K562 (cell line): ENCODE measurements at regions not wholly inside any gene's neighbourhood (a gene's known extent, or its start where the extent isn't known, plus 50 kb on each side); places are given as distances from the start of the nearest gene placed in this dataset.

ENCODE experiments used
- ATAC-seq: fragments of 200-7000 bp; cut with Tn5 transposase; 3 replicates; pipeline ENCODE4 v1.9.1; 2020; ENCODE audit warnings: moderate library complexity
- BruUV-seq: library from RNA; stranded (reverse); fragments of 400-500 nt; replicated peaks from 2 replicates; lab custom pipeline; 2021; lab: Mats Ljungman, UMichigan
- CTCF ChIA-PET: fragments of 300-600 bp; formaldehyde crosslinking; extraction: SDS; loops from one replicate; lab custom pipeline; 2021; ENCODE audit warnings: low intra/inter-chr PET ratio; lab: Yijun Ruan, JAX
- POLR2A ChIA-PET: fragments of 300-600, 350-650 bp; sonication (Branson Sonifier 250); formaldehyde crosslinking; extraction: SDS; loops from one replicate; lab custom pipeline; 2021; ENCODE audit warnings: antibody characterized with exemption, inconsistent platforms; lab: Yijun Ruan, JAX
- DNase-seq, 4 experiments: peaks; one replicate each; pipeline versions ENCODE4 v3.0.0 to v3.0.0-alpha.2; 2011 to 2018; ENCODE audit warnings: low spot score in 3 of 4, mixed read lengths in 3 of 4; ENCODE audit errors: extremely low read depth in 1 of 4
- FAIRE-seq: peaks from 2 replicates; lab custom pipeline; 2011; peaks lifted over from hg19 to GRCh38; lab: Jason Lieb, UNC
- H2AFZ ChIP-seq: 2 replicates; pipeline ENCODE4 v1.6.0; 2011; ENCODE audit warnings: low read depth, low read length, control low read depth, inconsistent platforms
- H3K27ac ChIP-seq: fragments of 200-600 bp; 3 replicates; pipeline ENCODE4 v1.8.0; 2011; ENCODE audit warnings: low read depth, mild to moderate bottlenecking, control low read depth, inconsistent platforms, low read length, moderate library complexity, mixed read lengths; ENCODE audit errors: extremely low read depth
- H3K27me3 ChIP-seq, 2 experiments: fragments of 300-600 bp in 1 of 2; 2 replicates in 1 of 2; 3 replicates in 1 of 2; pipeline versions ENCODE4 v1.6.0 to v1.8.0; 2011; ENCODE audit warnings: inconsistent platforms in 2 of 2, low read length in 2 of 2, mild to moderate bottlenecking in 1 of 2, mixed read lengths in 1 of 2, moderate library complexity in 1 of 2; ENCODE audit not compliant: control insufficient read depth in 2 of 2, insufficient read depth in 2 of 2
- H3K36me3 ChIP-seq: fragments of 300-600 bp; 3 replicates; pipeline ENCODE4 v1.8.0; 2011; ENCODE audit warnings: mild to moderate bottlenecking, low read length, inconsistent platforms; ENCODE audit not compliant: control insufficient read depth, insufficient read depth
- H3K4me1 ChIP-seq, 2 experiments: fragments of 200-600 bp in 1 of 2; replicated peaks in 1 of 2; 2 replicates in 1 of 2; 3 replicates in 1 of 2; pipeline versions ENCODE4 v1.5.1 to v1.8.0; 2011; ENCODE audit warnings: inconsistent platforms in 2 of 2, low read length in 2 of 2, mild to moderate bottlenecking in 1 of 2, mixed read lengths in 1 of 2, moderate library complexity in 1 of 2; ENCODE audit not compliant: control insufficient read depth in 2 of 2, insufficient read depth in 2 of 2
- H3K4me2 ChIP-seq: 2 replicates; pipeline ENCODE4 v1.6.1; 2011; ENCODE audit warnings: low read length, control low read depth, inconsistent platforms, mixed read lengths; ENCODE audit not compliant: insufficient read depth
- H3K4me3 ChIP-seq: fragments of 200-600 bp; sonication (generic), shearing (Covaris generic); 2 replicates; pipeline ENCODE4 v1.5.1; 2016; ENCODE audit warnings: control low read depth, inconsistent platforms
- H3K79me2 ChIP-seq: fragments of 200-600 bp; 3 replicates; pipeline ENCODE4 v1.8.0; 2011; ENCODE audit warnings: low read length, inconsistent platforms; ENCODE audit not compliant: control insufficient read depth, insufficient read depth
- H3K9ac ChIP-seq, 2 experiments: 2 replicates each; pipeline versions ENCODE4 v1.6.0 to v1.6.1; 2011; ENCODE audit warnings: low read depth in 2 of 2, low read length in 2 of 2, control low read depth in 1 of 2, inconsistent platforms in 1 of 2, mild to moderate bottlenecking in 1 of 2, mixed read lengths in 1 of 2; ENCODE audit not compliant: insufficient read depth in 1 of 2
- H3K9me1 ChIP-seq: one replicate; pipeline ENCODE4 v1.6.0; 2011; ENCODE audit warnings: inconsistent platforms, mild to moderate bottlenecking, low read length, moderate library complexity; ENCODE audit not compliant: control insufficient read depth, insufficient read depth
- H3K9me3 ChIP-seq: replicated peaks from 2 replicates; pipeline ENCODE4 v1.5.1; 2011; ENCODE audit warnings: low read depth, low read length, inconsistent platforms; ENCODE audit not compliant: control insufficient read depth, insufficient read depth
- H4K20me1 ChIP-seq: replicated peaks from 2 replicates; pipeline ENCODE4 v1.6.1; 2011; ENCODE audit warnings: low read length, inconsistent platforms, mixed read lengths; ENCODE audit not compliant: control insufficient read depth, insufficient read depth
- ARHGAP35 ChIP-seq: fragments of 450-650 bp; IDR thresholded peaks from 2 replicates; pipeline ENCODE4 v1.6.1; 2018; ENCODE audit not compliant: partially characterized antibody
- BCOR ChIP-seq: fragments of 450-650 bp; IDR thresholded peaks from 2 replicates; pipeline ENCODE4 v1.6.1; 2016
- CCAR2 ChIP-seq: fragments of 200-400 bp; formaldehyde crosslinking; IDR thresholded peaks from 2 replicates; pipeline ENCODE4 v1.6.1; 2017; ENCODE audit warnings: mild to moderate bottlenecking, low read depth, low read length
- ZNF408 ChIP-seq: fragments of 250-450 bp; sonication (Bioruptor Pico); IDR thresholded peaks from 2 replicates; pipeline ENCODE4 v1.4.0; 2020; ENCODE audit warnings: low read depth, mild to moderate bottlenecking, moderate library complexity
- ZNF79 ChIP-seq: fragments of 250-450 bp; sonication (Bioruptor Pico); IDR thresholded peaks from 2 replicates; pipeline ENCODE4 v1.4.0; 2020; ENCODE audit warnings: low read depth, mild to moderate bottlenecking, moderate library complexity
- WGBS: fragments of 100-300 bp; shearing (Covaris generic); methylation state at CpG from one replicate; pipeline ENCODE4 v1.1.6; 2016; ENCODE audit warnings: low coverage, mixed read lengths; ENCODE audit not compliant: insufficient coverage; ENCODE audit errors: missing lambda C conversion rate; 5-methylcytosine and 5-hydroxymethylcytosine counted together
- in situ Hi-C: fragments of 300-500 bp; cut with MboI; formaldehyde crosslinking; loops from 4 replicates; pipeline ENCODE4 v1.15.0; 2018; ENCODE audit warnings: inconsistent platforms, mixed read lengths
- intact Hi-C: fragments of 100-400 bp; cut with micrococcal nuclease; formaldehyde crosslinking; loops from 2 replicates; pipeline ENCODE4 v1.14.2; 2022
- TF ChIP-seq, protein P1 (sequence below), 2 experiments: fragments of 200-800 bp in 1 of 2; sonication (Bioruptor generic) in 1 of 2; sonication (generic) in 1 of 2; formaldehyde crosslinking in 1 of 2; IDR thresholded peaks in 1 of 2; conservative IDR thresholded peaks in 1 of 2; 2 replicates each; pipeline versions ENCODE4 v1.5.0 to v1.6.1; 2016 to 2020; ENCODE audit warnings: missing compliant biosample characterization in 1 of 2, missing genetic modification characterization in 1 of 2, missing genetic modification reagents in 1 of 2
- TF ChIP-seq, protein P2 (sequence below): fragments of 450-650 bp; IDR thresholded peaks from 2 replicates; pipeline ENCODE4 v1.6.1; 2016; ENCODE audit warnings: missing biosample characterization, missing genetic modification characterization
- TF ChIP-seq, protein P3 (sequence below): fragments of 450-650 bp; formaldehyde crosslinking; conservative IDR thresholded peaks from 2 replicates; pipeline ENCODE4 v1.4.0; 2022; ENCODE audit warnings: mild to moderate bottlenecking, missing genetic modification characterization
- TF ChIP-seq, protein P4 (sequence below), 2 experiments: fragments of 450-650 bp in 1 of 2; sonication (generic) in 1 of 2; formaldehyde crosslinking in 1 of 2; IDR thresholded peaks; 2 replicates each; pipeline versions ENCODE4 v1.7.1 to v1.9.0; 2016 to 2022; ENCODE audit warnings: inconsistent platforms in 1 of 2, mild to moderate bottlenecking in 1 of 2, missing genetic modification reagents in 1 of 2

DNA sequence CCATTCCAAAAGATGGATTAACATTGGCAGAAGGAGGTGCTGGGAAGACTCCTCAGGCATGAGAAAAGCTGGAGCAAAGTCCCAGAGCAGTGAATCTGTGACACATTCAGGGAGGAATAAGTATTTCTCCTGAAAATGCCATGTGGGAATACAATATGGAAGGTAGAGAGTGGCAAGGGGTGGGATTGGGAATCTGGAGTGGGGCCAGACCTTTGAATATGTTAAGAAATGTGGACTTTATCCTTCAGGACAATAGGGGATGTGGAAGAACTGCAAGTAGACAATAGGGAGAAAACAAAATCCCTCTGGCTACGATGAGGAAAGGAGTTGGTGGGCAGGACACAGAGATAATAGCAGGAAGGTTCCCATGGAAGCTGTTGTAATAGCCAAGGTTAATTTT lies 305.6 kb upstream of the TGFBR2 start:
- Histone ChIP-seq H3K4me3 (no peak overlapping the region), H3K9ac (no peak overlapping the region), H3K79me2 (no peaks in the 10 kb centered on the region), H3K27ac (no peak overlapping the region), H2AFZ (no peak overlapping the region), H3K4me1 (no peaks in the 10 kb centered on the region), H3K27me3 (no peaks in the 10 kb centered on the region), H3K36me3 (no peaks in the 10 kb centered on the region), H3K9me3 (no peaks in the 10 kb centered on the region), H3K4me2 (no peak overlapping the region), H3K9me1 (no peaks in the 10 kb centered on the region), H4K20me1 (no peaks in the 10 kb centered on the region)
- intact Hi-C loops: no loop called here
- POLR2A ChIA-PET: interaction anchor here (0.7 kb wide), 1 partner anchor 149 kb away, joined by 3 read pairs; no protein-coding TSS in a partner anchor
- BruUV-seq: no TSS peak
- 0% methylated on average over 1 of the region's 1 CpG for WGBS
- no peak for DNase-seq
- CTCF ChIA-PET: no interaction called here
- FAIRE-seq: no peak
- ATAC-seq: no peak
- in situ Hi-C loops: no loop called here
- TF ChIP-seq, protein P1, sequence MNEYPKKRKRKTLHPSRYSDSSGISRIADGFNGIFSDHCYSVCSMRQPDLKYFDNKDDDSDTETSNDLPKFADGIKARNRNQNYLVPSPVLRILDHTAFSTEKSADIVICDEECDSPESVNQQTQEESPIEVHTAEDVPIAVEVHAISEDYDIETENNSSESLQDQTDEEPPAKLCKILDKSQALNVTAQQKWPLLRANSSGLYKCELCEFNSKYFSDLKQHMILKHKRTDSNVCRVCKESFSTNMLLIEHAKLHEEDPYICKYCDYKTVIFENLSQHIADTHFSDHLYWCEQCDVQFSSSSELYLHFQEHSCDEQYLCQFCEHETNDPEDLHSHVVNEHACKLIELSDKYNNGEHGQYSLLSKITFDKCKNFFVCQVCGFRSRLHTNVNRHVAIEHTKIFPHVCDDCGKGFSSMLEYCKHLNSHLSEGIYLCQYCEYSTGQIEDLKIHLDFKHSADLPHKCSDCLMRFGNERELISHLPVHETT (CRISPR knock-in tag; conservative IDR thresholded peaks at IDR 0.05 in 1 of 2, IDR thresholded peaks at IDR 0.05 in 1 of 2): no peak
- TF ChIP-seq, protein P2, sequence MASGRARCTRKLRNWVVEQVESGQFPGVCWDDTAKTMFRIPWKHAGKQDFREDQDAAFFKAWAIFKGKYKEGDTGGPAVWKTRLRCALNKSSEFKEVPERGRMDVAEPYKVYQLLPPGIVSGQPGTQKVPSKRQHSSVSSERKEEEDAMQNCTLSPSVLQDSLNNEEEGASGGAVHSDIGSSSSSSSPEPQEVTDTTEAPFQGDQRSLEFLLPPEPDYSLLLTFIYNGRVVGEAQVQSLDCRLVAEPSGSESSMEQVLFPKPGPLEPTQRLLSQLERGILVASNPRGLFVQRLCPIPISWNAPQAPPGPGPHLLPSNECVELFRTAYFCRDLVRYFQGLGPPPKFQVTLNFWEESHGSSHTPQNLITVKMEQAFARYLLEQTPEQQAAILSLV (tag): no peak
- TF ChIP-seq CCAR2 (no peak), ARHGAP35 (no peak), ZNF408 (CRISPR knock-in tag) (no peak), BCOR (no peak), ZNF79 (CRISPR knock-in tag) (no peak)
- TF ChIP-seq, protein P3, sequence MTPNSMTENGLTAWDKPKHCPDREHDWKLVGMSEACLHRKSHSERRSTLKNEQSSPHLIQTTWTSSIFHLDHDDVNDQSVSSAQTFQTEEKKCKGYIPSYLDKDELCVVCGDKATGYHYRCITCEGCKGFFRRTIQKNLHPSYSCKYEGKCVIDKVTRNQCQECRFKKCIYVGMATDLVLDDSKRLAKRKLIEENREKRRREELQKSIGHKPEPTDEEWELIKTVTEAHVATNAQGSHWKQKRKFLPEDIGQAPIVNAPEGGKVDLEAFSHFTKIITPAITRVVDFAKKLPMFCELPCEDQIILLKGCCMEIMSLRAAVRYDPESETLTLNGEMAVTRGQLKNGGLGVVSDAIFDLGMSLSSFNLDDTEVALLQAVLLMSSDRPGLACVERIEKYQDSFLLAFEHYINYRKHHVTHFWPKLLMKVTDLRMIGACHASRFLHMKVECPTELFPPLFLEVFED (CRISPR knock-in tag): no peak
- TF ChIP-seq, protein P4, sequence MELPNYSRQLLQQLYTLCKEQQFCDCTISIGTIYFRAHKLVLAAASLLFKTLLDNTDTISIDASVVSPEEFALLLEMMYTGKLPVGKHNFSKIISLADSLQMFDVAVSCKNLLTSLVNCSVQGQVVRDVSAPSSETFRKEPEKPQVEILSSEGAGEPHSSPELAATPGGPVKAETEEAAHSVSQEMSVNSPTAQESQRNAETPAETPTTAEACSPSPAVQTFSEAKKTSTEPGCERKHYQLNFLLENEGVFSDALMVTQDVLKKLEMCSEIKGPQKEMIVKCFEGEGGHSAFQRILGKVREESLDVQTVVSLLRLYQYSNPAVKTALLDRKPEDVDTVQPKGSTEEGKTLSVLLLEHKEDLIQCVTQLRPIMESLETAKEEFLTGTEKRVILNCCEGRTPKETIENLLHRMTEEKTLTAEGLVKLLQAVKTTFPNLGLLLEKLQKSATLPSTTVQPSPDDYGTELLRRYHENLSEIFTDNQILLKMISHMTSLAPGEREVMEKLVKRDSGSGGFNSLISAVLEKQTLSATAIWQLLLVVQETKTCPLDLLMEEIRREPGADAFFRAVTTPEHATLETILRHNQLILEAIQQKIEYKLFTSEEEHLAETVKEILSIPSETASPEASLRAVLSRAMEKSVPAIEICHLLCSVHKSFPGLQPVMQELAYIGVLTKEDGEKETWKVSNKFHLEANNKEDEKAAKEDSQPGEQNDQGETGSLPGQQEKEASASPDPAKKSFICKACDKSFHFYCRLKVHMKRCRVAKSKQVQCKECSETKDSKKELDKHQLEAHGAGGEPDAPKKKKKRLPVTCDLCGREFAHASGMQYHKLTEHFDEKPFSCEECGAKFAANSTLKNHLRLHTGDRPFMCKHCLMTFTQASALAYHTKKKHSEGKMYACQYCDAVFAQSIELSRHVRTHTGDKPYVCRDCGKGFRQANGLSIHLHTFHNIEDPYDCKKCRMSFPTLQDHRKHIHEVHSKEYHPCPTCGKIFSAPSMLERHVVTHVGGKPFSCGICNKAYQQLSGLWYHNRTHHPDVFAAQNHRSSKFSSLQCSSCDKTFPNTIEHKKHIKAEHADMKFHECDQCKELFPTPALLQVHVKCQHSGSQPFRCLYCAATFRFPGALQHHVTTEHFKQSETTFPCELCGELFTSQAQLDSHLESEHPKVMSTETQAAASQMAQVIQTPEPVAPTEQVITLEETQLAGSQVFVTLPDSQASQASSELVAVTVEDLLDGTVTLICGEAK (IDR thresholded peaks at IDR 0.05): no peak
- TF ChIP-seq, protein P4 (CRISPR knock-in tag; IDR thresholded peaks at IDR 0.05): no peak
